ENCODE measurements at regions not wholly inside any gene's neighbourhood (a gene's known extent, or its start where the extent isn't known, plus 50 kb on each side); places are given as distances from the start of the nearest gene placed in this dataset.

DNA sequence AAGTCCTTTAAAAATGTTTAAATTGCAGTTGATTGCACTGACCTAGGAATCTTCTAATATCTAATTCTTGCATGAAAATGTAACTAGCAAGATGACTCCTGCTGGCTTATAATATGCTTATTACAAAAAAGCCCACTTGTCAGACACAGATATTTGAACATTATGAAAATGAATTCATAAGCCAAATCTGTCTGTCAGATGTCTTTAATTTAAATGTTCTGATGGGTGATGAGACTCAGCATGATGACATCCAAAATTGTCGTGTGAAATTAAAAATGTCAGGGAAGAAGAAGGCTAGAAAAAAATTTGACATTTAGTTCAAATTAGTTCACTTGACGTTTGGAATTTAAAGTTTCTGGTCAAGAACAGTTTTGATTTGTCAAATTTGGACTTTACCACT is 277.8 kb downstream of the PHF14 start:
- TF ChIP-seq, protein P1, sequence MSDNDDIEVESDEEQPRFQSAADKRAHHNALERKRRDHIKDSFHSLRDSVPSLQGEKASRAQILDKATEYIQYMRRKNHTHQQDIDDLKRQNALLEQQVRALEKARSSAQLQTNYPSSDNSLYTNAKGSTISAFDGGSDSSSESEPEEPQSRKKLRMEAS (IDR thresholded peaks at IDR 0.05; ENCODE audit: low read depth, low read length), result no peak
- TF ChIP-seq POLR2A (IDR thresholded peaks at IDR 0.05; ENCODE audit: extremely low read depth, insufficient read length) (no peak), MYC (IDR thresholded peaks at IDR 0.05; ENCODE audit: low read depth, low read length) (no peak)
- TF ChIP-seq, protein P2, sequence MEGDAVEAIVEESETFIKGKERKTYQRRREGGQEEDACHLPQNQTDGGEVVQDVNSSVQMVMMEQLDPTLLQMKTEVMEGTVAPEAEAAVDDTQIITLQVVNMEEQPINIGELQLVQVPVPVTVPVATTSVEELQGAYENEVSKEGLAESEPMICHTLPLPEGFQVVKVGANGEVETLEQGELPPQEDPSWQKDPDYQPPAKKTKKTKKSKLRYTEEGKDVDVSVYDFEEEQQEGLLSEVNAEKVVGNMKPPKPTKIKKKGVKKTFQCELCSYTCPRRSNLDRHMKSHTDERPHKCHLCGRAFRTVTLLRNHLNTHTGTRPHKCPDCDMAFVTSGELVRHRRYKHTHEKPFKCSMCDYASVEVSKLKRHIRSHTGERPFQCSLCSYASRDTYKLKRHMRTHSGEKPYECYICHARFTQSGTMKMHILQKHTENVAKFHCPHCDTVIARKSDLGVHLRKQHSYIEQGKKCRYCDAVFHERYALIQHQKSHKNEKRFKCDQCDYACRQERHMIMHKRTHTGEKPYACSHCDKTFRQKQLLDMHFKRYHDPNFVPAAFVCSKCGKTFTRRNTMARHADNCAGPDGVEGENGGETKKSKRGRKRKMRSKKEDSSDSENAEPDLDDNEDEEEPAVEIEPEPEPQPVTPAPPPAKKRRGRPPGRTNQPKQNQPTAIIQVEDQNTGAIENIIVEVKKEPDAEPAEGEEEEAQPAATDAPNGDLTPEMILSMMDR (IDR thresholded peaks at IDR 0.05; ENCODE audit: low read depth, low read length), result no peak
